ENCODE measurements at regions not wholly inside any gene's neighbourhood (a gene's known extent, or its start where the extent isn't known, plus 50 kb on each side); places are given as distances from the start of the nearest gene placed in this dataset.

- TF ChIP-seq POLR2A (IDR thresholded peaks at IDR 0.05) (no peak), CTCF (IDR thresholded peaks at IDR 0.05) (no peak), EP300 (IDR thresholded peaks at IDR 0.05) (no peak)
- H3K4me3 ChIP-seq: no peak overlapping the region
- intact Hi-C loops (cut with DNase I): no loop called here
- no peaks in the 10 kb centered on the region for H3K4me1 ChIP-seq (ENCODE audit: insufficient read depth)
- H3K9me3 ChIP-seq: no peaks in the 10 kb centered on the region
- H3K27me3 ChIP-seq: no peaks in the 10 kb centered on the region
- no peak for DNase-seq
- no peaks in the 10 kb centered on the region for H3K36me3 ChIP-seq
- no peak overlapping the region for H3K27ac ChIP-seq
These were observed 212.8 kb upstream of the KITLG start for GRCh38 chr12:88793096-88793495.

GRCh38 chr12:88790231-88790630 lies 210.0 kb upstream of the KITLG start:
- Histone ChIP-seq H3K36me3 (no peaks in the 10 kb centered on the region), H3K27ac (no peak overlapping the region), H3K4me3 (no peak overlapping the region), H3K4me1 (ENCODE audit: insufficient read depth) (no peaks in the 10 kb centered on the region), H3K27me3 (no peaks in the 10 kb centered on the region), H3K9me3 (no peaks in the 10 kb centered on the region)
- no peak for TF ChIP-seq POLR2A (IDR thresholded peaks at IDR 0.05)
- no peak for TF ChIP-seq EP300 (IDR thresholded peaks at IDR 0.05)
- TF ChIP-seq CTCF (IDR thresholded peaks at IDR 0.05): no peak
- intact Hi-C loops (cut with DNase I): no loop called here
- DNase-seq: no peak
- WGBS, 3 donors: 56 to 58% (median 56%) methylated on average over 1 of the region's 1 CpG

DNA sequence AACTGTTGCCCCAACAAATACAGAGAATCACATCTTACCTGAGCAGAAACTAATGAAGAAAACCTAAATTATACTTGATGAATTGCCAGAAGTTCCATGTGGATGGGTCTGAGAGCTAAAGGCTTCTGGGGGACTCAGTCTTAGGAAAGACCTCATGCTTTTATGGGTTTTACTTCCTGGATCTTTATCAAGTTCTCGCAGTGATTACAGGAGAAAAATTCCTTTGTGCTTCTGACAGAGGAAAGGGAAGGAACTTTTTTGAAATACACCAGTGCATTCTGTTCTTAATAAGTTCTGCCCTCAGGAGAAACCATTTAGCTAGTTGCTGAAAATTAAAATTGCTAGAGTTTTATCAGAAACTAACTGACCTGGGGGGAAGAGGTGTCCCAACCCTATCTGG lies 203.9 kb upstream of the KITLG start:
- WGBS, 3 donors: 71 to 92% (median 78%) methylated on average over 1 of the region's 1 CpG
- TF ChIP-seq EP300 (IDR thresholded peaks at IDR 0.05) (no peak), POLR2A (IDR thresholded peaks at IDR 0.05) (no peak), CTCF (IDR thresholded peaks at IDR 0.05) (no peak)
- Histone ChIP-seq H3K4me1 (ENCODE audit: insufficient read depth) (no peaks in the 10 kb centered on the region), H3K4me3 (no peak overlapping the region), H3K9me3 (no peaks in the 10 kb centered on the region), H3K27ac (no peak overlapping the region), H3K36me3 (no peaks in the 10 kb centered on the region), H3K27me3 (no peaks in the 10 kb centered on the region)
- no peak for DNase-seq
- intact Hi-C loops (cut with DNase I): no loop called here

DNA sequence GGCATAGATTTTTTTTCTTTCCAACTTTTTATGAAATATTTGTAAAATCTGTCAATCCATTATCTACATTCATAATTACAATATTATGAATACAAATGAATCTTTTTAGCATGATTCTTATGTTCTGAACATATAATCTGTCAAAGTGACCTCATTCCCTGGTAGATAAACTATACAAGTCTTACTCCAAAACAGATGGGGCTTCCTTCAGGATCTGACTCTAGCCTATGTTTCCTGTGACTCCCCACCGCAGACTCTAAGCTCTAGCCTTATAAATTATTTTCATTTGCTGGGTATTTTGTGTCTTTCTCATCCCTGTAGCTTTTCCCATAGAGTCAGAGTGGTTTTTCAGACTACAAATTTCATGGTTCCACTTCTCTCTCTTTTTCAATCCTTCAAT lies 202.1 kb upstream of the KITLG start:
- DNase-seq: no peak
- Histone ChIP-seq H3K9me3 (no peaks in the 10 kb centered on the region), H3K27ac (no peak overlapping the region), H3K27me3 (no peaks in the 10 kb centered on the region), H3K36me3 (no peaks in the 10 kb centered on the region), H3K4me3 (no peak overlapping the region), H3K4me1 (ENCODE audit: insufficient read depth) (no peaks in the 10 kb centered on the region)
- WGBS, 3 donors: 82 to 86% (median 84%) methylated on average over 1 of the region's 1 CpG
- intact Hi-C loops (cut with DNase I): no loop called here
- TF ChIP-seq POLR2A (IDR thresholded peaks at IDR 0.05) (no peak), CTCF (IDR thresholded peaks at IDR 0.05) (no peak), EP300 (IDR thresholded peaks at IDR 0.05) (no peak)

DNA sequence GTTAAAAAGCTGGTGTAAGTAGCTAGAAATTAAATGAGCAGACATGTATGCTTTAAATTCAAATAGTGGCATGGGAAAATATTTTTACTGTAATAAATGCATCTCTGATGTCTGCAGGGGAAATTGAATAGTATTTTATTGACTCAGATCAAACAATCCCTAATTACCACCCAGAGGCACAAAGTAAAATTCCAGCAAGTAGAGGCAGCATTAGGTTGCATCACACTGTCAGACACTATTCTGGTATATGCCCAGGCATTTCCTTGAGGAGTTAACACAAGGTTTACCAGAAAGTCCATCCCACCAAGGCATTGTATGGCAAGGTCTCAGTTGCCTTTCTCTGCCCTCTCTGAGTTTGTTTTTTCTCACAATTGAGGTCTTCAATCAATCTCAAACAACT lies 201.6 kb upstream of the KITLG start:
- H3K4me3 ChIP-seq: no peak overlapping the region
- H3K4me1 ChIP-seq (ENCODE audit: insufficient read depth): no peaks in the 10 kb centered on the region
- no peaks in the 10 kb centered on the region for H3K27me3 ChIP-seq
- TF ChIP-seq EP300 (IDR thresholded peaks at IDR 0.05): no peak
- TF ChIP-seq POLR2A (IDR thresholded peaks at IDR 0.05): no peak
- TF ChIP-seq CTCF (IDR thresholded peaks at IDR 0.05): no peak
- H3K27ac ChIP-seq: no peak overlapping the region
- no peak for DNase-seq
- H3K36me3 ChIP-seq: no peaks in the 10 kb centered on the region
- intact Hi-C loops (cut with DNase I): no loop called here
- no peaks in the 10 kb centered on the region for H3K9me3 ChIP-seq

Data from ovary (tissue), 7 donors.